GM19463 (cell line): ENCODE measurements at regions not wholly inside any gene's neighbourhood (a gene's known extent, or its start where the extent isn't known, plus 50 kb on each side); places are given as distances from the start of the nearest gene placed in this dataset.

ENCODE experiments used
- ATAC-seq: cut with Tn5 transposase; IDR thresholded peaks from one replicate; pipeline ENCODE4 v1.9.1; 2021; ENCODE audit warnings: mild to moderate bottlenecking, moderate library complexity; ENCODE audit not compliant: unreplicated experiment

DNA sequence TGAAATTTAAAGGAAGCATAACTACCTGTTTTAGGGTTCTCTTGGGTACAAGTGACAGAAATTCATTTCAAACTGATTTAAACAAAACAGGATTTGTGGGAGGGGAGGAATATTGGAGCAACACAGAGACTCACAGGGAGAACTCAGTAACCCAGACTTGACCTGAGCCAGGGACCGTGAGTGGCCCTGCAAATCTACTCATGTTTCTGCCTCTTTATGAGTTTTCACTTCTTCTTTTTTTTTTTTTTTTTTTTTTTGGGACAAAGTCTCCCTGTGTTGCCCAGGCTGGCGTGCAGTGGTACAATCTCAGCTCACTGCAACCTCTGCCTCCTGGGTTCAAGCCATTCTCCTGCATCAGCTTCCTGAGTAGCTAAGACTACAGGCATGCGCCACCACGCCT is 405.6 kb upstream of the ZNF608 start:
- no peak for ATAC-seq

GRCh38 chr5:125152461-125153189 is 406.2 kb upstream of the ZNF608 start:
- ATAC-seq = no peak

DNA sequence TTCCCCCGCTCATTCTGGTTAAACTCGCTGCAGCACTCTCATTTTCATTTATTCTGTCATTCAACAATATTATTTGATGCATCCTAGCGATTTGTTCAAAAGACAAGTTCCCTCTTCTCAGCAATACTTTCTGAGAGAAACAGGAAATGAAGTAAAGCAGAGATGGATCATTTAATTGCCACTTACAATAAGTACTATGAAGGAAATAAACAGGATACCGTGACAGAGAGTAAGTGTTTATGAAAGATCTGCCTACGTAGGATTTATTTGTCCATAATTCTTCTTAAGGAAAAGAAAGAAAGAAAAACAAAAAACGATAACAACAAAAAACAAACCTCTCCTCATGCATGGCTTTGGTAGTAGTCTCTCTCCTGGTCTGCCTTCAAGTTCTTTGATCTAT is 406.8 kb upstream of the ZNF608 start:
- no peak for ATAC-seq

DNA sequence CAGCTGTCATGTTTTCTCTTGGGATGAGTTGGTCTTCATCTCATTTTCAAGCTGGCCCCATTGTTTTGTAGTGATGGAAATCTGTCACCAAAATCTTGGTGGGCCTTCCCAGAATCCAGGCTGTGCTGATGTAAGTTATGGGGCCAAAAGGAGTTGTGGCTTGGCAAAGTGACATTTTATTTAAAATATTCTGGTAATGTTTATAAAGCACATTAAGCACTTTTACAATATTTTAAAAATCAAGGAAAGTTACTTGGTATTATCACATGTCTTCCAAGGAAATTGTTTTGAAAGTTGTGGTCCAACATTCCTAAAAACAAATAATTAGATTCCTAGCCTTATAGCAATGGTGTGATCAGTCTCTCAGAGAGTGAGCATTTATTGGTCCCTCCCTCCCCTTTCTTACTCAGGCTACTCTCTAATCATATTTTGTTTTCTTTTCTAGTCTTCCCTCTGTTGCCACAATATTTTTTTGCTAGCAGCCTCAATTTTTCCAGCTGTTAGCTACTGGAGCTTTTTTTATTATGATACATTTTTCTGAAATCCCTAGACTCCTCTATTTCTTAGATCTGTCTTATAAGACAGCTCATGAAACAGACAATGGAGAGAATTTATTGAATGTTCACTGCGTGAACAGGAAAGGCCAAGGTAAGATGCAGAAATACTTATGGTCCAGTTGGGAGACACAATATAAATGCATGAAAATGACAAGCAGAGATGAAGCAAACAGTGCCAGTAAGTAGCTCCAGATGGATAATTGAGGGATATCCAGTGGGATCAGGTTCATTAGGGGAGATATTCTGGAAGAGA is 408.1 kb upstream of the ZNF608 start:
- no peak for ATAC-seq

GRCh38 chr5:125160787-125161502 is 414.5 kb upstream of the ZNF608 start:
- no peak for ATAC-seq

- no peak for ATAC-seq
These were observed 416.3 kb upstream of the ZNF608 start for GRCh38 chr5:125162714-125163113.

DNA sequence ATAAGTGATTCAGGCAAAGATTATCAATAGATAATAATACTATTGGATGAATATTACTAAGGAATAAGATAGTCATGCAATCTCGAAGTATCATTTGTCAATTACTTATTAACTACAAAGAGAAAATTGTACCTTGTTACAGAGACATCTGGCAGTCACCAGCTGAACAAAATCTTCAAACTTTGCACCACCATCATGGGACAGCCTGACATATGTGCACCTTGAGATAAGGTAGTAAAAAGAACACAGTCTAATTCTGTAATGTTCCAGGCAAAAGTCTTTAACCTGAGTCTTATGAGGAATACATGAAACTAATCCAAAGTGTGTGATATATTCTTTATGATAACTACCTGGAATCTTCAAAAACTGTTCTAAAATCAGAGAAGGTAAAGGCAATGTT is 423.0 kb upstream of the ZNF608 start:
- ATAC-seq = no peak

GRCh38 chr5:125171641-125172040 is 425.2 kb upstream of the ZNF608 start:
- no peak for ATAC-seq

- no peak for ATAC-seq
These were observed 429.0 kb upstream of the ZNF608 start for GRCh38 chr5:125175348-125176004.

- ATAC-seq = no peak
These were observed 429.6 kb upstream of the ZNF608 start for GRCh38 chr5:125176005-125176390.

- ATAC-seq = no peak
These were observed 430.9 kb upstream of the ZNF608 start for GRCh38 chr5:125177340-125177739.

DNA sequence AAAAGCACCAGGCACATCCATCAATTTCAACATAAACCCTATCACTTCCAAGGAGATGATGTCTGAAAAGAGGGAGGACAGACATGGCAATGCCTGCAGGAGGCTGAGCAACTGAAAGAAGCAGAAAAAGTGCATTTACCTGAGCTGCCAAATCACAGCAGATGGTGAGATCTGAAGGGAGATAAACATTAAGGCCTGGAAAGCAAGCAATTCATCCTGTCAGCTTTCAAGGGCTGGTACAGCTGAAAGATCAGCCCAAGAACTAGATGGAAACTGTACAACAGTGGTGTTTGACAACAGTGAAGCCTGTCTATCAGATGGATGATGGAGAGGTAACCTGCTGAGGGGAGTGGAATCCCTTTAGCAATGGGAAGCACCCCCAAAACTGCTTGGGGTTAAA is 433.2 kb upstream of the ZNF608 start:
- no peak for ATAC-seq

DNA sequence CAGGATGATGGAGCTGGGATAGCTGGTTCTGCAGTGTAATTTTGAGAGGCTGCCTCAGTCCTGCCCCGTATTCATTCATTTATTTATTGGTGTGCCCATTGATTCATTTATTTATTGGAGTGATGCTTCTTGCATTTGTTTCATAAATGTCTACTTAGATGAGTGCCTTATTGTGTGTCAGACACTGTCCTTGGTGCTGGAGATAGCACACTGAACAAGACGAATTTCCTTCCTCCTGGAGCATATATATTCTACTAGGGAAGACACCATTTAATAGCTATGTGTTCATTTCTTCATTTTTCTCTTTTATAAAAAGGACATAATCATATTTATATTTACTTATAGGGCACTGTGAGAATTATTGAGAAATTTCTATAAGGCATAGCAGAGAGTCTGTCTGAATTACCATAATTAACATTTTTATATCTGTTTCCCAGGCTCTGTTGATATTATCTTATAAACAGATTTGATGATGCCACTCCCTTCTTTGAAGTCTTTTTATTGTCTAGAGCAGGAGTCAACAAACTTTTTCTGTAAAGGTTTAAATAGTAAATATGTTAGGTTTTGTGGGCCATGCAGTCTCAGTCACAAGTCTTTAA is 433.9 kb upstream of the ZNF608 start:
- no peak for ATAC-seq

- no peak for ATAC-seq
These were observed 434.7 kb upstream of the ZNF608 start for GRCh38 chr5:125181159-125181558.

DNA sequence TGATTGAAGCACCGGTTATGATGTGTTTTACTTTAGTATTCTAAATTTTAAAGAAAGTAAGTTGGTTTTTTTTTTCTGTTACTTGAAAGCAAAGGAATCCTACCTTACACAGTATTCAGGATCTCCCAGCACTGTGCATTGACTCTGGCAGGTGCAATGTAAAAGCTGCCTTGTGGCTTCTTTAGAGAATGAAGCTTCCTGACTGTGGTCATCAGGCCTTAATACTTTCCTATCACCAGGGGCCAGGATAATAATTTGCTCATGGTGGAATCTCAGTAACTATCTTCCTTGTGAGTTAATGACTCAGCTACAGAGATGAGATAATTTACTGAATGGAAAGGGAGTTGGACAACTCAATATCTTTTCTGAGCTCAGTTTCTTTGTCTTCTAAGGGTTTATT is 435.5 kb upstream of the ZNF608 start:
- no peak for ATAC-seq

- ATAC-seq = no peak
These were observed 439.3 kb upstream of the ZNF608 start for GRCh38 chr5:125185740-125186139.

DNA sequence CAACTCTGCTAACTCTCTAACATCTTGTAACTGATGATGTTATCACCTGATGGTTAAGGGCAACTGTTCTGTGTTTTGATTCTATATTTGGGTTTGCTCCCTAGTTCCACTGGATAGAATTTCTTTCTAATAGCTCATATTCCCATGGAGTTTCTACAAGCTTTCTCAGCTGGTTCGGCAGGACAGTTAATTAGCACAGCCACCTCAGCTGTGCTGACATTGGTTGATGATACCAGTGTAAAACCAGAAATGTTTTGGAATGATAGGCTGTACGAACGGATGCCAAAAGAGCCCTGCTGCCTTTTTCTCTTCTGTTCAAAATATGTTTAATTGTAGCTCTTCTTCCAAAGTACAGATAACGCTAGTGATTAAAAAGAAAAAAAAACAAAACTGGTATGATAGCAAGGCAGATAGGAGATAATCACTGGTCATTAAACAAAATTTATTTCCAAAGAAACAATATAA is 440.5 kb upstream of the ZNF608 start:
- ATAC-seq = no peak

DNA sequence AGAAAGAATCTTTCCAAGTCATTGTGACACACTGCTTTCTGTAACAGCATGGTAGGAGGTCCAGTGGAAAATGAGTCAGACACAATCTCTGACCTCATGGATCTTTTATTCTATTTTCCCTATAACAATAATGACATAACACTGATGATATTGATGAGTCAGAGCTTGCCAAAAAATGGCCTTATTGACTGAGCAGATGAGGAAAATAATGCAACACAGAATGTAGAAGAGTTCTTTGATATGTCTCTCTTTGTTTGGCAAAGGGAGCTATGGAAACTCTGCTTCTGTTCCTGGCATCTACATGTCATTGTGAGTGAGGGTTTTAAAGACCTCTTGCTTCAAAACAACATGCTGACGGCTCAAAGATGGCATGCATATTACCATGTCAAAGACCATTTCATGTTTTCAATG is 443.1 kb upstream of the ZNF608 start:
- ATAC-seq = no peak

DNA sequence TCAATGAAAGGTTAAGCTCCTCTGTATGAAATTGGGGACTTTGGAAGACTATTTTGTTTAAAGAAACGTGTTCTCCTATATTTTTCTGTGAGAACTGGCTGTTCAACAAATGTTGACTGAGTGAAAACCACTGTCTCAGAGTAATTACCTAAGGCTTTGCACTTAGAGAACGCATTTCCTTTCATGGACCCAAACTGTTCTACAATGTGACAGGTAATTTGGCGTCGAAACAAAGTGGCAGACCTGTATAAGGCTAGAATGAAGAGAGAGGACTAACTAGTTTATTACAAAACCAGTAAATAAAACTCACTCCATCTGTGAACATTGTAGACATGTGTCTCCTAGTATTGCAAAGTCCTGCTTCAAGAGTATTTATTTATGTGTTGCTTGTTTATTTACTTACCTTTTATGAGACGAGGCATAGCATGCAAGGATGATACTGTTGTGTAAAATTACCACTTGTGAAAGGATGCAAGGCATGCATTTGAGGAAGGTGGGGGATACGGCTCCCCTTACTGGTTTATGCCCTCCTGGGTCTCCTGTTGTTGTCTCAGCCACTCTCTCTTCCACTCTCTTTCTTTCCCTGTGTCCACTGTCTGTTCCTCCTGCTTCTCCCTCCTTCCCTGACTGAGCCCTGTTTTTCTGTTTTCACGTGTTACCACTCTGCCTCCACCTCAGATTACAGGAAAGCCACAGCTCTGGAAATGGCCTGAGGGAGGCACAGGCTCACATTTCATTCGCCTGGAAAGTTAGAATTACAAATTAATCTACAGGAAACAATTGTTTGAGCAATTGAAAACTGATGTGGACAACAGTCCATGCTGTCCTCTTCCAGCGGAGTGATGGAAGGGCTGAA is 444.0 kb upstream of the ZNF608 start:
- no peak for ATAC-seq

- no peak for ATAC-seq
These were observed 448.4 kb upstream of the ZNF608 start for GRCh38 chr5:125194883-125195282.
